ENCODE measurements at regions not wholly inside any gene's neighbourhood (a gene's known extent, or its start where the extent isn't known, plus 50 kb on each side); places are given as distances from the start of the nearest gene placed in this dataset.

DNA sequence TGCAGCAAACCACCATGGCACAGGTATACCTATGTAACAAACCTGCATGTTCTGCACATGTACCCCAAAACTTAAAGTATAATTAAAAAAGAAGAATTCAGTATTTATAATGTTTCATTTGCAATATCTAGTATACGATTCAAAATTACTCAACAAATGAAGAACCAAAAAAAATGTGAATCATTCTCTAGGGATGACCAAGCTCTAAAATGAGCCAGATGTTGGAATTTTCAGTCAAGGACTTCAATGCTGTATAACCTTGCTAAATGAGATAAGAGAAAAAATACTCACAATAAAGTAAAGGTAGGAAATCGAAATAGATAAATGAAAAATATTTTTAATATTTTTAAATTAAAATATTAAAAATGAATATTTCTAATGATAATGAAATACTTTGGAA, 108.7 kb upstream of the ADRA1B start:
- TF ChIP-seq FOXP2 (optimal IDR thresholded peaks at IDR 0.05; ENCODE audit: borderline replicate concordance, extremely low read depth, extremely low read length, insufficient read depth) (no peak), TAF1 (IDR thresholded peaks at IDR 0.05; ENCODE audit: borderline replicate concordance, insufficient read depth, low read length) (no peak), POLR2AphosphoS5 (IDR thresholded peaks at IDR 0.05; ENCODE audit: low read depth, low read length) (no peak), SIN3A (IDR thresholded peaks at IDR 0.05; ENCODE audit: borderline replicate concordance, insufficient read depth, low read length) (no peak)
- TF ChIP-seq, protein P1, sequence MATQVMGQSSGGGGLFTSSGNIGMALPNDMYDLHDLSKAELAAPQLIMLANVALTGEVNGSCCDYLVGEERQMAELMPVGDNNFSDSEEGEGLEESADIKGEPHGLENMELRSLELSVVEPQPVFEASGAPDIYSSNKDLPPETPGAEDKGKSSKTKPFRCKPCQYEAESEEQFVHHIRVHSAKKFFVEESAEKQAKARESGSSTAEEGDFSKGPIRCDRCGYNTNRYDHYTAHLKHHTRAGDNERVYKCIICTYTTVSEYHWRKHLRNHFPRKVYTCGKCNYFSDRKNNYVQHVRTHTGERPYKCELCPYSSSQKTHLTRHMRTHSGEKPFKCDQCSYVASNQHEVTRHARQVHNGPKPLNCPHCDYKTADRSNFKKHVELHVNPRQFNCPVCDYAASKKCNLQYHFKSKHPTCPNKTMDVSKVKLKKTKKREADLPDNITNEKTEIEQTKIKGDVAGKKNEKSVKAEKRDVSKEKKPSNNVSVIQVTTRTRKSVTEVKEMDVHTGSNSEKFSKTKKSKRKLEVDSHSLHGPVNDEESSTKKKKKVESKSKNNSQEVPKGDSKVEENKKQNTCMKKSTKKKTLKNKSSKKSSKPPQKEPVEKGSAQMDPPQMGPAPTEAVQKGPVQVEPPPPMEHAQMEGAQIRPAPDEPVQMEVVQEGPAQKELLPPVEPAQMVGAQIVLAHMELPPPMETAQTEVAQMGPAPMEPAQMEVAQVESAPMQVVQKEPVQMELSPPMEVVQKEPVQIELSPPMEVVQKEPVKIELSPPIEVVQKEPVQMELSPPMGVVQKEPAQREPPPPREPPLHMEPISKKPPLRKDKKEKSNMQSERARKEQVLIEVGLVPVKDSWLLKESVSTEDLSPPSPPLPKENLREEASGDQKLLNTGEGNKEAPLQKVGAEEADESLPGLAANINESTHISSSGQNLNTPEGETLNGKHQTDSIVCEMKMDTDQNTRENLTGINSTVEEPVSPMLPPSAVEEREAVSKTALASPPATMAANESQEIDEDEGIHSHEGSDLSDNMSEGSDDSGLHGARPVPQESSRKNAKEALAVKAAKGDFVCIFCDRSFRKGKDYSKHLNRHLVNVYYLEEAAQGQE (IDR thresholded peaks at IDR 0.05; ENCODE audit: insufficient read depth in 1 of 2, low read depth in 2 of 2, low read length in 2 of 2) = no peak

DNA sequence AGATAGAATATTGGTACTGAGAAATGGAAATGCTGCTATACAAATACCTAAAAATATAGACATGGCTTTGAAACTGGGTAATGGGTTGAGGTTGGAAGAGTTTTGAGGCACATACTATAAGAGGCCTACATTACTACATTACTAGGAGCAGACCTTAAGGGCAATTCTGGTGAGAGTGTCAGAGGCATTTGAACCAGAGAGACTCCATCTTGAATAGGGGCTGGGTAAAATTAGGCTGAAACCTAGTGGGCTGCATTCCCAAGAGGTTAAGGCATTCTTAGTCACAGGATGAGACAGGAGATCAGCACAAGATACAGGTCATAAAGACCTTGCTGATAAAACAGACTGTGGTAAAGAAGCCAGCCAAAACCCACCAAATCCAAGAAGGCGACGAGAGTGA, 104.6 kb upstream of the ADRA1B start:
- no peak for TF ChIP-seq POLR2AphosphoS5 (IDR thresholded peaks at IDR 0.05; ENCODE audit: low read depth, low read length)
- TF ChIP-seq SIN3A (IDR thresholded peaks at IDR 0.05; ENCODE audit: borderline replicate concordance, insufficient read depth, low read length) = no peak
- no peak for TF ChIP-seq FOXP2 (optimal IDR thresholded peaks at IDR 0.05; ENCODE audit: borderline replicate concordance, extremely low read depth, extremely low read length, insufficient read depth)
- TF ChIP-seq, protein P1 (IDR thresholded peaks at IDR 0.05; ENCODE audit: insufficient read depth in 1 of 2, low read depth in 2 of 2, low read length in 2 of 2) = no peak
- no peak for TF ChIP-seq TAF1 (IDR thresholded peaks at IDR 0.05; ENCODE audit: borderline replicate concordance, insufficient read depth, low read length)

DNA sequence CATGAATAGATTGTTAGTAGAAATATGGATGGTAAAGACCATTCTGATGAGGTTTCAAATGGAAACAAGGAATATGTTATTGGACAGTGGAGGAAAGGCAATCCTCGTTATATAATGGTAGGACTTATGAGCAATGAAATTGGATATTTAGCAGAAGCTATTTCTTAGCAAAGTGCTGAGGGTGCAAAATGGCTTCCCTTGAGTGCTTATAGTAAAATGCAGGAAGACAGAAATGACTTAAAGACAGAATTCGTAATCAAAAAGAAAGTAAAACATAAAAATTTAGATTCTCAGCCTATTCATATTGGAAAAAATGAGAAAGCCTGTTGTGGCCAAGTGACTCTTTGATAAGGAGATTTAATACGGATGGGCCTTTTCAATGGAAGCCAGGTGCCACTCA, 102.1 kb upstream of the ADRA1B start:
- no peak for TF ChIP-seq SIN3A (IDR thresholded peaks at IDR 0.05; ENCODE audit: borderline replicate concordance, insufficient read depth, low read length)
- no peak for TF ChIP-seq TAF1 (IDR thresholded peaks at IDR 0.05; ENCODE audit: borderline replicate concordance, insufficient read depth, low read length)
- TF ChIP-seq, protein P1 (IDR thresholded peaks at IDR 0.05; ENCODE audit: insufficient read depth in 1 of 2, low read depth in 2 of 2, low read length in 2 of 2) = no peak
- TF ChIP-seq FOXP2 (optimal IDR thresholded peaks at IDR 0.05; ENCODE audit: borderline replicate concordance, extremely low read depth, extremely low read length, insufficient read depth) = no peak
- TF ChIP-seq POLR2AphosphoS5 (IDR thresholded peaks at IDR 0.05; ENCODE audit: low read depth, low read length) = no peak

DNA sequence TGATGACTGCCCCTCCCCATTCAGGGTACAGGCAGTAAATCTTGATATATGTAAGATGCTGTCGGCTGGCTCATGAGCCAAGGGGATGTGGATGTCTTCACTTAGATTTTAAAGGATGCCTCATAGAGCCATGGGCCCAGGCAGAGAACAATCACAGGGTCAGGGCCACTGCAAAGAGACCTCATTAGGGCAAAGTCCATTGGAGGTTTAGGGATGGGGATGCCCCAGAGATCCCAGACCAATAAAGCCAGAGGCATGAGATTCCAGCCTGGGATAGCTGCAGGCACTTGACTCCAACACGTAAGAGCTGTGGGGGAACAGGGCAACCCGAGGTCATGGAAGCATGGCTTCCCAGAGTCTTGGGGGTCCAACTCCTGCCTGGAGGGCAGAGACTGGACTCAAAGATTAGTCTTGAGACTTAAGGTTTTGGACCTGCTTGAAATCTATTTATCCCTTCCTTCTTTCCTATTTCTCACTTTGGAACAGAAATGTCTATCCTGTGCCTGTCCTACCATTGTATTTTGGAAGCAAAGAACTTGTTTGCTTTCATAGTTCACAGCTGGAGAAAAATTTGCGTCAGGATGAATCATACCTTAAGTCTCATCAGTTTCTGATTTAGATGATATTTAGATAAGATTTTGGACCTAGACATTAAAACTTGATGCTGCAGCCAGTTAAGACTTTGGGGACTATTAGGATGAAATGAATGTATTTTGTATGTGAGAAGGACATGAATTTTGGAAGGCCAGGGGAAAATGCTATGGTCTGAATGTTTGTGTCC, 101.3 kb upstream of the ADRA1B start:
- TF ChIP-seq FOXP2 (optimal IDR thresholded peaks at IDR 0.05; ENCODE audit: borderline replicate concordance, extremely low read depth, extremely low read length, insufficient read depth) (no peak), TAF1 (IDR thresholded peaks at IDR 0.05; ENCODE audit: borderline replicate concordance, insufficient read depth, low read length) (no peak), POLR2AphosphoS5 (IDR thresholded peaks at IDR 0.05; ENCODE audit: low read depth, low read length) (no peak), SIN3A (IDR thresholded peaks at IDR 0.05; ENCODE audit: borderline replicate concordance, insufficient read depth, low read length) (no peak)
- TF ChIP-seq, protein P1 (IDR thresholded peaks at IDR 0.05; ENCODE audit: insufficient read depth in 1 of 2, low read depth in 2 of 2, low read length in 2 of 2) = no peak
